GM19328 (cell line): ENCODE measurements at regions not wholly inside any gene's neighbourhood (a gene's known extent, or its start where the extent isn't known, plus 50 kb on each side); places are given as distances from the start of the nearest gene placed in this dataset.

ENCODE experiments used
- ATAC-seq: cut with Tn5 transposase; IDR thresholded peaks from one replicate; pipeline ENCODE4 v1.9.1; 2021; ENCODE audit warnings: mild to moderate bottlenecking, moderate library complexity; ENCODE audit not compliant: unreplicated experiment

GRCh38 chr21:43318841-43319781 lies 107.8 kb downstream of the SIK1 start:
- ATAC-seq, result no peak

GRCh38 chr21:43318368-43318767 lies 108.6 kb downstream of the SIK1 start:
- ATAC-seq, result no peak

- ATAC-seq, result no peak
These were observed 109.0 kb downstream of the SIK1 start for GRCh38 chr21:43317959-43318358.

- ATAC-seq, result no peak
These were observed 109.6 kb downstream of the SIK1 start for GRCh38 chr21:43317254-43317748.

GRCh38 chr21:43316156-43316845 lies 110.6 kb downstream of the SIK1 start:
- ATAC-seq, result no peak

GRCh38 chr21:43315244-43316137 lies 111.4 kb downstream of the SIK1 start:
- no peak for ATAC-seq

GRCh38 chr21:43313939-43314405 lies 113.0 kb downstream of the SIK1 start:
- ATAC-seq, result no peak

- ATAC-seq, result no peak
These were observed 113.6 kb downstream of the SIK1 start for GRCh38 chr21:43313221-43313938.

GRCh38 chr21:43312751-43313169 lies 114.2 kb downstream of the SIK1 start:
- ATAC-seq, result no peak

- no peak for ATAC-seq
These were observed 114.9 kb downstream of the SIK1 start for GRCh38 chr21:43312011-43312410.

- no peak for ATAC-seq
These were observed 115.6 kb downstream of the SIK1 start for GRCh38 chr21:43311301-43311817.

GRCh38 chr21:43308815-43309283 lies 118.1 kb downstream of the SIK1 start:
- ATAC-seq, result no peak

- no peak for ATAC-seq
These were observed 118.7 kb downstream of the SIK1 start for GRCh38 chr21:43308101-43308814.

GRCh38 chr21:43307677-43308070 lies 119.3 kb downstream of the SIK1 start:
- ATAC-seq, result no peak

GRCh38 chr21:43306911-43307676 lies 119.8 kb downstream of the SIK1 start:
- ATAC-seq, result no peak

- no peak for ATAC-seq
These were observed 120.5 kb downstream of the SIK1 start for GRCh38 chr21:43306391-43306790.

GRCh38 chr21:43305811-43306311 lies 121.1 kb downstream of the SIK1 start:
- no peak for ATAC-seq

- ATAC-seq, result no peak
These were observed 121.6 kb downstream of the SIK1 start for GRCh38 chr21:43305336-43305665.
